Stomach (tissue), 8 donors: ENCODE measurements at regions not wholly inside any gene's neighbourhood (a gene's known extent, or its start where the extent isn't known, plus 50 kb on each side); places are given as distances from the start of the nearest gene placed in this dataset.

Experiments used
- DNase-seq, 2 donors: peaks; one replicate each; pipeline versions ENCODE4 v3.0.0 to v3.0.0-alpha.2; 2013 to 2019
- H3K27ac ChIP-seq, 5 donors: fragments of 200-600 bp in 4 of 5; sonication (generic) in 4 of 5; one replicate each; pipeline ENCODE4 v1.5.1; 2013 to 2019; ENCODE audit warnings: mild to moderate bottlenecking in 1 of 5, moderate library complexity in 1 of 5
- H3K27me3 ChIP-seq, 3 donors: fragments of 200-600 bp; sonication (generic); one replicate each; pipeline ENCODE4 v1.5.1; 2017 to 2019; ENCODE audit warnings: mixed run types in 1 of 3
- H3K36me3 ChIP-seq, 4 donors: fragments of 200-600 bp; sonication (generic); 1 replicate in 3 of 4; 2 replicates in 1 of 4; pipeline ENCODE4 v1.5.1; 2016 to 2019
- H3K4me1 ChIP-seq, 4 donors: fragments of 200-600 bp; sonication (generic); one replicate each; pipeline ENCODE4 v1.5.1; 2016 to 2019
- H3K4me3 ChIP-seq, 4 donors: fragments of 200-600 bp; sonication (generic) in 3 of 4; one replicate each; pipeline ENCODE4 v1.5.1; 2016 to 2019; ENCODE audit warnings: mild to moderate bottlenecking in 1 of 4
- H3K9me3 ChIP-seq, 4 donors: fragments of 200-600 bp; sonication (generic); one replicate each; pipeline ENCODE4 v1.5.1; 2016 to 2019
- CTCF ChIP-seq, 7 experiments: fragments of 450-650 bp in 4 of 7; fragments of 200-600 bp in 3 of 7; sonication (generic) in 3 of 7; IDR thresholded peaks; one replicate each; pipeline ENCODE4 v1.5.1; 2016 to 2019; ENCODE audit warnings: antibody characterized with exemption in 7 of 7, control low read depth in 2 of 7, mild to moderate bottlenecking in 1 of 7
- EP300 ChIP-seq: sonication (generic); formaldehyde crosslinking; IDR thresholded peaks from one replicate; pipeline ENCODE4 v1.6.1; 2017; ENCODE audit warnings: antibody characterized with exemption
- POLR2A ChIP-seq, 4 donors: fragments of 450-650 bp; IDR thresholded peaks; one replicate each; pipeline ENCODE4 v1.6.1; 2016; ENCODE audit warnings: antibody characterized with exemption in 4 of 4, control low read depth in 2 of 4, mild to moderate bottlenecking in 1 of 4, moderate library complexity in 1 of 4
- POLR2AphosphoS5 ChIP-seq, 3 donors: sonication (generic); formaldehyde crosslinking; IDR thresholded peaks; one replicate each; pipeline ENCODE4 v1.6.1; 2016; ENCODE audit warnings: antibody characterized with exemption in 3 of 3
- WGBS, 5 donors: extraction: QIAGEN DNeasy Blood & Tissue Kit in 3 of 5; methylation state at CpG; one replicate each; pipeline versions ENCODE4 v1.1.5 to v1.1.7; 2013 to 2018; 5-methylcytosine and 5-hydroxymethylcytosine counted together
- intact Hi-C: fragments of 100-400 bp; cut with DNase I; formaldehyde crosslinking; loops from one replicate; pipeline ENCODE4 v1.15.1; 2023; ENCODE audit warnings: low total_unique reads
- donor health status: healthy with polysubstance abuse.
- donor health status: Bipolar disorder and iron deficiency.
- donor health status: healthy.

GRCh38 chrX:4182408-4182806 is 469.0 kb upstream of the PRKX start:
- intact Hi-C loops: no loop called here
- Histone ChIP-seq H3K27ac (no peak overlapping the region), H3K27me3 (no peaks in the 10 kb centered on the region), H3K4me3 (no peak overlapping the region), H3K36me3 (no peaks in the 10 kb centered on the region), H3K4me1 (no peaks in the 10 kb centered on the region), H3K9me3 (peaks cover 0 to 4% (median 0%) of the 10 kb centered on the region in 4 donors)
- WGBS, 5 donors: 64 to 69% (median 65%) methylated on average over 3 of the region's 3 CpGs
- no peak for TF ChIP-seq POLR2AphosphoS5 (IDR thresholded peaks at IDR 0.05)
- no peak for DNase-seq

- no peak for DNase-seq
- Histone ChIP-seq H3K4me1 (no peaks in the 10 kb centered on the region), H3K9me3 (peaks cover 0 to 4% (median 0%) of the 10 kb centered on the region in 4 donors), H3K36me3 (no peaks in the 10 kb centered on the region), H3K27ac (no peak overlapping the region), H3K27me3 (no peaks in the 10 kb centered on the region), H3K4me3 (no peak overlapping the region)
- TF ChIP-seq POLR2AphosphoS5 (IDR thresholded peaks at IDR 0.05): no peak
- no peak for TF ChIP-seq POLR2A (IDR thresholded peaks at IDR 0.05)
- TF ChIP-seq CTCF (IDR thresholded peaks at IDR 0.05): no peak
- no peak for TF ChIP-seq EP300
- intact Hi-C loops: no loop called here
- WGBS, 5 donors: 59 to 68% (median 64%) methylated on average over 3 to 4 of the region's 4 CpGs
These were observed 468.4 kb upstream of the PRKX start for GRCh38 chrX:4181782-4182407.

GRCh38 chrX:4179031-4179430 is 465.6 kb upstream of the PRKX start:
- Histone ChIP-seq H3K27me3 (no peaks in the 10 kb centered on the region), H3K27ac (no peak overlapping the region), H3K4me3 (no peak overlapping the region), H3K36me3 (no peaks in the 10 kb centered on the region), H3K4me1 (no peaks in the 10 kb centered on the region), H3K9me3 (no peaks in the 10 kb centered on the region)
- DNase-seq: no peak
- WGBS, 5 donors: 42 to 82% (median 73%) methylated on average over 1 of the region's 1 CpG
- intact Hi-C loops: no loop called here
- no peak for TF ChIP-seq POLR2AphosphoS5 (IDR thresholded peaks at IDR 0.05)
- no peak for TF ChIP-seq CTCF (IDR thresholded peaks at IDR 0.05)
- TF ChIP-seq EP300: no peak
- no peak for TF ChIP-seq POLR2A (IDR thresholded peaks at IDR 0.05)

- intact Hi-C loops: no loop called here
- H3K4me3 ChIP-seq: no peak overlapping the region
- H3K27ac ChIP-seq: no peak overlapping the region
- H3K27me3 ChIP-seq: no peaks in the 10 kb centered on the region
- peaks cover 0 to 9% (median 2%) of the 10 kb centered on the region in 4 donors for H3K9me3 ChIP-seq
- DNase-seq: no peak
- H3K36me3 ChIP-seq: no peaks in the 10 kb centered on the region
- 61 to 92% (median 91%) methylated on average over 3 of the region's 3 CpGs for WGBS, 5 donors
- no peaks in the 10 kb centered on the region for H3K4me1 ChIP-seq
- TF ChIP-seq CTCF (IDR thresholded peaks at IDR 0.05): no peak
- no peak for TF ChIP-seq POLR2A (IDR thresholded peaks at IDR 0.05)
- no peak for TF ChIP-seq POLR2AphosphoS5 (IDR thresholded peaks at IDR 0.05)
- no peak for TF ChIP-seq EP300
These were observed 461.8 kb upstream of the PRKX start for GRCh38 chrX:4175221-4175620.

- no peaks in the 10 kb centered on the region for H3K4me1 ChIP-seq
- no peaks in the 10 kb centered on the region for H3K27me3 ChIP-seq
- H3K36me3 ChIP-seq: no peaks in the 10 kb centered on the region
- peaks cover 0 to 9% (median 2%) of the 10 kb centered on the region in 4 donors for H3K9me3 ChIP-seq
- H3K4me3 ChIP-seq: no peak overlapping the region
- H3K27ac ChIP-seq: no peak overlapping the region
- intact Hi-C loops: no loop called here
- no peak for DNase-seq
- WGBS, 5 donors: 30 to 55% (median 44%) methylated on average over 2 of the region's 2 CpGs
- TF ChIP-seq CTCF (IDR thresholded peaks at IDR 0.05): no peak
- no peak for TF ChIP-seq POLR2A (IDR thresholded peaks at IDR 0.05)
- TF ChIP-seq POLR2AphosphoS5 (IDR thresholded peaks at IDR 0.05): no peak
- TF ChIP-seq EP300: no peak
These were observed 460.3 kb upstream of the PRKX start for GRCh38 chrX:4173743-4174142.
